ENCODE measurements at regions not wholly inside any gene's neighbourhood (a gene's known extent, or its start where the extent isn't known, plus 50 kb on each side); places are given as distances from the start of the nearest gene placed in this dataset.

DNA sequence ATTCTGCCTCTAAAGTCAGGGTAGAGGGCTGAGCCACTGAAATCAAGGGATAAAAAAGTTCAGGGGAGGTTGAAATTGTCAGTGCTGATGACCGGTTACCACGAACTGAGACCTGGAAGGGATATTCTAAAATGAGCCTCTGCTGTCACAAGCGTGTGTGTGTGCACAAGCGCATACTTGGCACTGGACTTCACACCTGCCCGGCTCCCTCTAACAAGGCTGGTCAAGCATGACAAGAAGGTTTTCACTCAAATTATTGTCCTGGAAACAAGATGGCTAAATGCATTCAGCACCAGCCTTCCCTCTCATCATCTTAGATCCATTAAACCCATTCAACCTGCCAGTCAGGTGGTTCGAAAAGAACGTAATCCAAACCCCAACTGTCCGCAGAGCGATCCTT is 54.8 kb upstream of the CECR2 start:
- TF ChIP-seq, protein P1, sequence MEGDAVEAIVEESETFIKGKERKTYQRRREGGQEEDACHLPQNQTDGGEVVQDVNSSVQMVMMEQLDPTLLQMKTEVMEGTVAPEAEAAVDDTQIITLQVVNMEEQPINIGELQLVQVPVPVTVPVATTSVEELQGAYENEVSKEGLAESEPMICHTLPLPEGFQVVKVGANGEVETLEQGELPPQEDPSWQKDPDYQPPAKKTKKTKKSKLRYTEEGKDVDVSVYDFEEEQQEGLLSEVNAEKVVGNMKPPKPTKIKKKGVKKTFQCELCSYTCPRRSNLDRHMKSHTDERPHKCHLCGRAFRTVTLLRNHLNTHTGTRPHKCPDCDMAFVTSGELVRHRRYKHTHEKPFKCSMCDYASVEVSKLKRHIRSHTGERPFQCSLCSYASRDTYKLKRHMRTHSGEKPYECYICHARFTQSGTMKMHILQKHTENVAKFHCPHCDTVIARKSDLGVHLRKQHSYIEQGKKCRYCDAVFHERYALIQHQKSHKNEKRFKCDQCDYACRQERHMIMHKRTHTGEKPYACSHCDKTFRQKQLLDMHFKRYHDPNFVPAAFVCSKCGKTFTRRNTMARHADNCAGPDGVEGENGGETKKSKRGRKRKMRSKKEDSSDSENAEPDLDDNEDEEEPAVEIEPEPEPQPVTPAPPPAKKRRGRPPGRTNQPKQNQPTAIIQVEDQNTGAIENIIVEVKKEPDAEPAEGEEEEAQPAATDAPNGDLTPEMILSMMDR (IDR thresholded peaks at IDR 0.05), result no peak
- TF ChIP-seq POLR2A (IDR thresholded peaks at IDR 0.05), result no peak

Data from right lobe of liver (tissue), 4 donors.